H1 (cell line): ENCODE measurements at regions not wholly inside any gene's neighbourhood (a gene's known extent, or its start where the extent isn't known, plus 50 kb on each side); places are given as distances from the start of the nearest gene placed in this dataset.

ENCODE experiments used
- CTCF ChIA-PET: fragments of 300-600 bp; sonication (Branson Sonifier 250); formaldehyde crosslinking; loops from one replicate; lab custom pipeline; 2021; ENCODE audit not compliant: partially characterized antibody; lab: Charles Lee
- POLR2A ChIA-PET: fragments of 300-600 bp; sonication (Branson Sonifier 250); formaldehyde crosslinking; loops from one replicate; lab custom pipeline; 2021; ENCODE audit warnings: inconsistent platforms; ENCODE audit not compliant: partially characterized antibody; lab: Charles Lee
- DNase-seq, 2 experiments: peaks; one replicate each; pipeline versions ENCODE4 v3.0.0 to v3.0.0-alpha.2; 2010 to 2022; ENCODE audit warnings: low spot score in 2 of 2, low read depth in 1 of 2, mixed read lengths in 1 of 2
- FAIRE-seq: peaks from 2 replicates; lab custom pipeline; 2011; peaks lifted over from hg19 to GRCh38; lab: Jason Lieb, UNC
- H2AFZ ChIP-seq: 2 replicates; pipeline ENCODE4 v1.8.1; 2012; ENCODE audit warnings: low read length, inconsistent platforms
- H2AK5ac ChIP-seq: 2 replicates; pipeline ENCODE4 v1.6.1; 2013; ENCODE audit warnings: low read depth, low read length
- H2BK120ac ChIP-seq: replicated peaks from 2 replicates; pipeline ENCODE3; 2013; ENCODE audit warnings: low read depth, low read length, inconsistent platforms
- H2BK12ac ChIP-seq: 2 replicates; pipeline ENCODE4 v1.6.1; 2013; ENCODE audit warnings: low read depth, low read length
- H2BK15ac ChIP-seq: 2 replicates; pipeline ENCODE4 v1.6.1; 2013; ENCODE audit warnings: low read length
- H2BK20ac ChIP-seq: 2 replicates; pipeline ENCODE4 v1.6.1; 2013; ENCODE audit warnings: low read length
- H2BK5ac ChIP-seq: 2 replicates; pipeline ENCODE4 v1.6.1; 2013; ENCODE audit warnings: low read depth, low read length
- H3K14ac ChIP-seq: 2 replicates; pipeline ENCODE4 v1.6.1; 2013; ENCODE audit warnings: inconsistent platforms; ENCODE audit not compliant: insufficient read length
- H3K18ac ChIP-seq: 2 replicates; pipeline ENCODE4 v1.6.1; 2013; ENCODE audit warnings: low read length; ENCODE audit errors: extremely low read depth
- H3K23ac ChIP-seq: 2 replicates; pipeline ENCODE4 v1.6.1; 2013; ENCODE audit warnings: inconsistent platforms; ENCODE audit not compliant: insufficient read length
- H3K23me2 ChIP-seq: 2 replicates; pipeline ENCODE4 v1.6.1; 2013; ENCODE audit warnings: low read depth, low read length
- H3K27ac ChIP-seq: 2 replicates; pipeline ENCODE4 v1.6.1; 2011; ENCODE audit warnings: low read depth, low read length, inconsistent platforms
- H3K27me3 ChIP-seq, 4 experiments: replicated peaks in 1 of 4; 1 replicate in 1 of 4; 2 replicates in 3 of 4; pipeline versions ENCODE4 v1.6.1 to v1.8.1; 2011 to 2013; ENCODE audit warnings: low read length in 3 of 4, mild to moderate bottlenecking in 3 of 4, inconsistent platforms in 2 of 4, mixed read lengths in 2 of 4, moderate library complexity in 1 of 4; ENCODE audit not compliant: control insufficient read depth in 3 of 4, insufficient read depth in 3 of 4; ENCODE audit errors: extremely low read depth in 1 of 4
- H3K36me3 ChIP-seq, 4 experiments: 2 replicates each; pipeline versions ENCODE4 v1.6.1 to v1.8.1; 2011 to 2013; ENCODE audit warnings: mild to moderate bottlenecking in 4 of 4, low read length in 3 of 4, moderate library complexity in 2 of 4, control low read depth in 1 of 4, inconsistent platforms in 1 of 4; ENCODE audit not compliant: insufficient read depth in 4 of 4, control insufficient read depth in 2 of 4
- H3K4ac ChIP-seq: replicated peaks from 2 replicates; pipeline ENCODE3; 2013; ENCODE audit warnings: low read length, low read depth, mixed read lengths, inconsistent platforms; ENCODE audit not compliant: insufficient read length
- H3K4me1 ChIP-seq, 4 experiments: replicated peaks in 1 of 4; 1 replicate in 1 of 4; 2 replicates in 3 of 4; pipeline versions ENCODE4 v1.6.1 to v1.8.1; 2011 to 2013; ENCODE audit warnings: low read length in 3 of 4, inconsistent platforms in 2 of 4, mixed read lengths in 1 of 4; ENCODE audit not compliant: insufficient read depth in 4 of 4, control insufficient read depth in 3 of 4
- H3K4me2 ChIP-seq, 2 experiments: 2 replicates each; pipeline versions ENCODE4 v1.6.1 to v1.8.1; 2011 to 2013; ENCODE audit warnings: low read depth in 2 of 2, low read length in 2 of 2, control low read depth in 1 of 2, inconsistent platforms in 1 of 2, mild to moderate bottlenecking in 1 of 2; ENCODE audit not compliant: insufficient read depth in 1 of 2
- H3K4me3 ChIP-seq, 4 experiments: fragments of 200-600, 300-600 bp in 1 of 4; sonication (generic), shearing (Covaris generic), sonication (Bioruptor Twin) in 1 of 4; 2 replicates each; pipeline versions ENCODE4 v1.5.1 to v1.8.1; 2011 to 2016; ENCODE audit warnings: low read length in 4 of 4, low read depth in 3 of 4, control low read depth in 2 of 4, inconsistent platforms in 2 of 4, mild to moderate bottlenecking in 2 of 4, mixed read lengths in 1 of 4, moderate library complexity in 1 of 4; ENCODE audit not compliant: insufficient read depth in 2 of 4; ENCODE audit errors: extremely low read depth in 1 of 4
- H3K56ac ChIP-seq: replicated peaks from 2 replicates; pipeline ENCODE3; 2013; ENCODE audit warnings: low read depth, mild to moderate bottlenecking, mixed read lengths, low read length, inconsistent platforms; ENCODE audit not compliant: insufficient read length
- H3K79me1 ChIP-seq: 2 replicates; pipeline ENCODE4 v1.6.1; 2013; ENCODE audit warnings: low read depth, low read length, control low read depth
- H3K79me2 ChIP-seq, 2 experiments: 2 replicates each; pipeline versions ENCODE4 v1.6.1 to v1.8.1; 2012 to 2013; ENCODE audit warnings: low read length in 2 of 2, mild to moderate bottlenecking in 2 of 2, inconsistent platforms in 1 of 2; ENCODE audit not compliant: insufficient read depth in 2 of 2, control insufficient read depth in 1 of 2
- H3K9ac ChIP-seq, 4 experiments: replicated peaks in 1 of 4; 1 replicate in 1 of 4; 2 replicates in 3 of 4; pipeline versions ENCODE4 v1.6.1 to v1.8.1; 2011 to 2013; ENCODE audit warnings: low read depth in 3 of 4, low read length in 3 of 4, control low read depth in 2 of 4, mild to moderate bottlenecking in 2 of 4, moderate library complexity in 2 of 4, inconsistent platforms in 1 of 4; ENCODE audit errors: extremely low read depth in 1 of 4
- H3K9me3 ChIP-seq, 2 experiments: 2 replicates each; pipeline versions ENCODE4 v1.6.1 to v1.8.1; 2012 to 2013; ENCODE audit warnings: mild to moderate bottlenecking in 2 of 2, moderate library complexity in 2 of 2, control low read depth in 1 of 2, inconsistent platforms in 1 of 2, low read depth in 1 of 2, low read length in 1 of 2, mixed read lengths in 1 of 2; ENCODE audit not compliant: insufficient read depth in 2 of 2
- H4K20me1 ChIP-seq, 2 experiments: replicated peaks in 1 of 2; 2 replicates each; pipeline versions ENCODE3 to v1.8.1; 2011 to 2013; ENCODE audit warnings: inconsistent platforms in 2 of 2, low read length in 2 of 2, mild to moderate bottlenecking in 1 of 2; ENCODE audit not compliant: insufficient read depth in 2 of 2, control insufficient read depth in 1 of 2
- H4K5ac ChIP-seq: 2 replicates; pipeline ENCODE4 v1.6.1; 2013; ENCODE audit warnings: low read length, low read depth, mixed read lengths, inconsistent platforms; ENCODE audit not compliant: insufficient read length
- H4K8ac ChIP-seq: 2 replicates; pipeline ENCODE4 v1.8.0; 2013; ENCODE audit warnings: mild to moderate bottlenecking, moderate library complexity, low read length, inconsistent platforms; ENCODE audit not compliant: insufficient read depth; ENCODE audit errors: extremely low read depth
- H4K91ac ChIP-seq: replicated peaks from 2 replicates; pipeline ENCODE3; 2013; ENCODE audit warnings: low read length, mixed read lengths, inconsistent platforms; ENCODE audit not compliant: insufficient read length
- ATF2 ChIP-seq: IDR thresholded peaks from 2 replicates; pipeline ENCODE4 v1.6.1; 2012; ENCODE audit warnings: low read length, inconsistent platforms
- CBX8 ChIP-seq: fragments of 300-800, 300-1000 bp; sonication (generic); IDR thresholded peaks from 2 replicates; pipeline ENCODE4 v1.7.1; 2016; ENCODE audit warnings: low read depth, low read length, borderline replicate concordance
- HDAC2 ChIP-seq, 2 experiments: fragments of 300-600 bp in 1 of 2; sonication (generic) in 1 of 2; IDR thresholded peaks; 2 replicates each; pipeline ENCODE4 v1.6.1; 2011 to 2012; ENCODE audit warnings: low read depth in 2 of 2, low read length in 2 of 2, mild to moderate bottlenecking in 2 of 2, moderate library complexity in 2 of 2, borderline replicate concordance in 1 of 2, inconsistent platforms in 1 of 2
- POLR2A ChIP-seq, 2 experiments: IDR thresholded peaks; 1 replicate in 1 of 2; 2 replicates in 1 of 2; pipeline ENCODE4 v1.6.1; 2011; ENCODE audit warnings: low read depth in 2 of 2, low read length in 2 of 2, mild to moderate bottlenecking in 2 of 2; ENCODE audit errors: control extremely low read depth in 1 of 2
- SAP30 ChIP-seq: fragments of 300-600 bp; sonication (generic); IDR thresholded peaks from 2 replicates; pipeline ENCODE4 v1.7.1; 2012; ENCODE audit warnings: low read length, moderate library complexity, mild to moderate bottlenecking, inconsistent platforms; ENCODE audit not compliant: insufficient read depth, insufficient replicate concordance
- SP1 ChIP-seq: IDR thresholded peaks from 2 replicates; pipeline ENCODE4 v1.6.1; 2011; ENCODE audit warnings: low read depth, low read length
- YY1 ChIP-seq: IDR thresholded peaks from 2 replicates; pipeline ENCODE4 v1.6.1; 2011; ENCODE audit warnings: low read depth, mild to moderate bottlenecking, low read length
- WGBS, 2 experiments: shearing (Covaris generic) in 1 of 2; methylation state at CpG; one replicate each; pipeline versions ENCODE4 v1.1.6 to v1.1.7; 2013 to 2015; ENCODE audit warnings: low lambda C conversion rate in 2 of 2, mixed read lengths in 2 of 2, inconsistent platforms in 1 of 2, low coverage in 1 of 2, missing lambda C conversion rate in 1 of 2; ENCODE audit not compliant: insufficient replicate concordance in 2 of 2, insufficient coverage in 1 of 2, insufficient read length in 1 of 2; ENCODE audit errors: extremely low coverage in 1 of 2, missing lambda C conversion rate in 1 of 2; 5-methylcytosine and 5-hydroxymethylcytosine counted together

- 92% methylated on average over 1 of the region's 1 CpG; no CpG with 5 or more reads in 1 of the 2 experiments for WGBS, 2 experiments
- TF ChIP-seq SAP30 (no peak), HDAC2 (IDR thresholded peaks at IDR 0.05; ENCODE audit: borderline replicate concordance in 1 of 2, low read depth in 2 of 2, low read length in 2 of 2) (no peak), ATF2 (no peak), POLR2A (IDR thresholded peaks at IDR 0.05; ENCODE audit: control extremely low read depth in 1 of 2, low read depth in 2 of 2, low read length in 2 of 2) (no peak), SP1 (no peak), CBX8 (no peak), YY1 (no peak)
- no peak overlapping the region for H3K14ac ChIP-seq
- no peak overlapping the region for H4K91ac ChIP-seq
- peaks cover 0 to 5% (median 0%) of the 10 kb centered on the region in 4 experiments; a peak in 1 of 7 replicates for H3K4me1 ChIP-seq
- H3K23ac ChIP-seq: no peak overlapping the region
- H3K4me3 ChIP-seq: no peak overlapping the region
- no peak overlapping the region for H3K56ac ChIP-seq
- H3K36me3 ChIP-seq: no peaks in the 10 kb centered on the region
- no peak overlapping the region for H3K9ac ChIP-seq
- H3K27ac ChIP-seq: no peak overlapping the region
- CTCF ChIA-PET: no interaction called here
- FAIRE-seq (no peak), DNase-seq (no peak)
- H2AK5ac ChIP-seq: no peak overlapping the region
- H2BK5ac ChIP-seq: no peak overlapping the region
- H4K20me1 ChIP-seq: no peaks in the 10 kb centered on the region
- H3K18ac ChIP-seq: no peak overlapping the region
- no peak overlapping the region for H3K4me2 ChIP-seq
- H2BK120ac ChIP-seq: no peak overlapping the region
- POLR2A ChIA-PET: no interaction called here
- no peak overlapping the region for H4K5ac ChIP-seq
- no peak overlapping the region for H4K8ac ChIP-seq
- H2BK15ac ChIP-seq: no peak overlapping the region
- no peaks in the 10 kb centered on the region for H3K79me2 ChIP-seq
- H3K79me1 ChIP-seq: no peaks in the 10 kb centered on the region
- no peak overlapping the region for H2BK20ac ChIP-seq
- H3K23me2 ChIP-seq: no peaks in the 10 kb centered on the region
- no peaks in the 10 kb centered on the region for H3K27me3 ChIP-seq
- no peaks in the 10 kb centered on the region for H3K9me3 ChIP-seq
- H3K4ac ChIP-seq: no peak overlapping the region
- no peak overlapping the region for H2BK12ac ChIP-seq
- no peak overlapping the region for H2AFZ ChIP-seq
Measured at GRCh38 chr10:53007527-53007842, 234.9 kb upstream of the MBL2 start.
